Skin of body (tissue), 1 donor: ENCODE measurements at regions not wholly inside any gene's neighbourhood (a gene's known extent, or its start where the extent isn't known, plus 50 kb on each side); places are given as distances from the start of the nearest gene placed in this dataset.
A peak's percentile ranks its signal among the peaks of the same experiment; 100 is the strongest.
"Not testable (repeated sequence)": the region's sequence is repeated elsewhere in the genome, so short reads cannot be mapped to it uniquely, and the experiment has no call there.

Experiments
- DNase-seq: peaks from one replicate; lab custom pipeline; 2025; lab: John Stamatoyannopoulos, UW

- DNase-seq, result no peak
Measured at GRCh38 chr6:97909380-97909779, 626.4 kb upstream of the MMS22L start.

- no peak for DNase-seq
Measured at GRCh38 chr6:97913721-97914120, 630.7 kb upstream of the MMS22L start.

- no peak for DNase-seq
Measured at GRCh38 chr6:97914912-97915311, 631.9 kb upstream of the MMS22L start.

GRCh38 chr6:97915537-97915936 is 632.5 kb upstream of the MMS22L start:
- no peak for DNase-seq

- no peak for DNase-seq
Measured at GRCh38 chr6:97917369-97917768, 634.4 kb upstream of the MMS22L start.

GRCh38 chr6:97919046-97919445 is 636.0 kb upstream of the MMS22L start:
- no peak for DNase-seq

- DNase-seq, result peak; percentile 5
Measured at GRCh38 chr6:97919631-97920030, 636.6 kb upstream of the MMS22L start.

GRCh38 chr6:97923249-97923648 is 640.2 kb upstream of the MMS22L start:
- no peak for DNase-seq

- DNase-seq, result no peak
Measured at GRCh38 chr6:97925504-97925903, 642.5 kb upstream of the MMS22L start.

- no peak for DNase-seq
Measured at GRCh38 chr6:97939440-97940168, 656.6 kb upstream of the MMS22L start.

GRCh38 chr6:97947841-97948240 is 664.8 kb upstream of the MMS22L start:
- peak; percentile 24 for DNase-seq

GRCh38 chr6:97958134-97958533 is 675.1 kb upstream of the MMS22L start:
- DNase-seq, result no peak

- DNase-seq, result no peak
Measured at GRCh38 chr6:97963193-97963592, 680.2 kb upstream of the MMS22L start.

GRCh38 chr6:97969065-97969464 is 686.0 kb upstream of the MMS22L start:
- no peak for DNase-seq

- no peak for DNase-seq
Measured at GRCh38 chr6:97977084-97977483, 694.1 kb upstream of the MMS22L start.

GRCh38 chr6:97978855-97979271 is 695.8 kb upstream of the MMS22L start:
- DNase-seq, result no peak

GRCh38 chr6:97979285-97979684 is 696.3 kb upstream of the MMS22L start:
- not testable (repeated sequence) for DNase-seq

- no peak for DNase-seq
Measured at GRCh38 chr6:97989451-97989850, 706.4 kb upstream of the MMS22L start.

GRCh38 chr6:97995158-97995557 is 712.1 kb upstream of the MMS22L start:
- DNase-seq, result no peak

GRCh38 chr6:98002678-98003077 is 719.7 kb upstream of the MMS22L start:
- no peak for DNase-seq

GRCh38 chr6:98014442-98015201 is 731.6 kb upstream of the MMS22L start:
- no peak for DNase-seq

- no peak for DNase-seq
Measured at GRCh38 chr6:98016565-98016964, 733.5 kb upstream of the MMS22L start.

- DNase-seq, result no peak
Measured at GRCh38 chr6:98020222-98020621, 737.2 kb upstream of the MMS22L start.
